ENCODE measurements at regions not wholly inside any gene's neighbourhood (a gene's known extent, or its start where the extent isn't known, plus 50 kb on each side); places are given as distances from the start of the nearest gene placed in this dataset.

DNA sequence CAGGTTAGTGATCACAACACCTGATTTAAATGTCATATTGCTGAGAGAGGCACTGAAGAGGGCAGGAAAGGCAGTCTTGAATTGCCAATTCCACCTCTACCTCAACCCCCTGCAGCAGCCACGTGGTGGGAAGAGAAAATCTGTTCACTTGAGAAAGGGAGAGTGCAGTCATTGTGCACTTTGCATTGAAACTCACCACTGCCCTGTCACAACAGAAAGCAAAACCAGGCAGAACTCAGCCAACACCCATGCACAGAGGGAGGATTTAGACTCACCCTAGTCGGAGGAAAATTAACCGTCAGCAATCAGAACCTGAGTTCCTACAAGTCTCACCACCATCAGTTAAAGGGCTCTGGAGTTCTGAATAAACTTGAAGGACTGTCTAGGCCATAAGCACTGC is 1040.2 kb downstream of the HACE1 start:
- TF ChIP-seq, protein P1, sequence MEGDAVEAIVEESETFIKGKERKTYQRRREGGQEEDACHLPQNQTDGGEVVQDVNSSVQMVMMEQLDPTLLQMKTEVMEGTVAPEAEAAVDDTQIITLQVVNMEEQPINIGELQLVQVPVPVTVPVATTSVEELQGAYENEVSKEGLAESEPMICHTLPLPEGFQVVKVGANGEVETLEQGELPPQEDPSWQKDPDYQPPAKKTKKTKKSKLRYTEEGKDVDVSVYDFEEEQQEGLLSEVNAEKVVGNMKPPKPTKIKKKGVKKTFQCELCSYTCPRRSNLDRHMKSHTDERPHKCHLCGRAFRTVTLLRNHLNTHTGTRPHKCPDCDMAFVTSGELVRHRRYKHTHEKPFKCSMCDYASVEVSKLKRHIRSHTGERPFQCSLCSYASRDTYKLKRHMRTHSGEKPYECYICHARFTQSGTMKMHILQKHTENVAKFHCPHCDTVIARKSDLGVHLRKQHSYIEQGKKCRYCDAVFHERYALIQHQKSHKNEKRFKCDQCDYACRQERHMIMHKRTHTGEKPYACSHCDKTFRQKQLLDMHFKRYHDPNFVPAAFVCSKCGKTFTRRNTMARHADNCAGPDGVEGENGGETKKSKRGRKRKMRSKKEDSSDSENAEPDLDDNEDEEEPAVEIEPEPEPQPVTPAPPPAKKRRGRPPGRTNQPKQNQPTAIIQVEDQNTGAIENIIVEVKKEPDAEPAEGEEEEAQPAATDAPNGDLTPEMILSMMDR (IDR thresholded peaks at IDR 0.05; ENCODE audit: control extremely low read depth in 1 of 3, insufficient read depth in 1 of 3, low read depth in 1 of 3, low read length in 3 of 3): no peak
- TF ChIP-seq GABPA (IDR thresholded peaks at IDR 0.05; ENCODE audit: borderline replicate concordance, insufficient read depth, low read length): no peak
- TF ChIP-seq SIN3A (conservative IDR thresholded peaks at IDR 0.05 in 1 of 2, IDR thresholded peaks at IDR 0.05 in 1 of 2; ENCODE audit: low read depth in 1 of 2, low read length in 2 of 2): no peak
- TF ChIP-seq SIX5 (IDR thresholded peaks at IDR 0.05; ENCODE audit: low read depth, low read length): no peak
- TF ChIP-seq RBBP5 (IDR thresholded peaks at IDR 0.05; ENCODE audit: borderline replicate concordance, low read depth, low read length): no peak

All from H1 (cell line).